ENCODE measurements at regions not wholly inside any gene's neighbourhood (a gene's known extent, or its start where the extent isn't known, plus 50 kb on each side); places are given as distances from the start of the nearest gene placed in this dataset.

DNA sequence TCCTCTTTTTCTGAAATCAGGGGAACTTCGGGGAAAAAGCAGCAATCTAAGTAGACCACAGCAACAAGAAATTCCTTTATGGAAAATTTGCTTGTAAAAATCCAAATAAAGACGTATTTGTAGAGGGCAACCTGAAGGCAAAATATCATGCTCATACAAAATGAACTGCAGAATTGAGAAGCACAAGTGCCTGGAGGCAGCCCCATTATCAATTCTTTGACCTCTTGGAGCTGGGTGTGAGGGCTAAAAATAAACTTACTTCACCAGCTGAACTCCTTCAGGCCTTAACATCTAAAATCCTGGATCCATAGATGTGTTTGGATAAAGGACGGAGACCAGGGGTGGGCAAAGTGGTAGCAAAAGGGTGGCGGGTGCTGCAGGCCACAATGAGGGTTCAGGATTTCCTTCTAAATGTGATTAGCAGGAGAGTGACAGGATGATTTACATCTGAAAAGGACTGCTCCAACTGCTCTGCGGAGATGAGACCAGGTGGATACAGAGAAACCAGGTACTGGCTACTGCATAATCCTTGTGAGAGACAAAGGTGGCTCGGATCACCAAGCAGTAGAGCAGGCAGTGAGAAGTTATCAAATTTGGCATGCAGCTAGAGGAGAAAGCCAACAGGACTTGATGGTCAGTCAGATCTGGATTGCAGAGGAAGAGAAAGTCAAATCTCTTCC is 81.7 kb upstream of the TJP1 start:
- no peak for DNase-seq (ENCODE audit: low read depth)
- TF ChIP-seq, protein P1, sequence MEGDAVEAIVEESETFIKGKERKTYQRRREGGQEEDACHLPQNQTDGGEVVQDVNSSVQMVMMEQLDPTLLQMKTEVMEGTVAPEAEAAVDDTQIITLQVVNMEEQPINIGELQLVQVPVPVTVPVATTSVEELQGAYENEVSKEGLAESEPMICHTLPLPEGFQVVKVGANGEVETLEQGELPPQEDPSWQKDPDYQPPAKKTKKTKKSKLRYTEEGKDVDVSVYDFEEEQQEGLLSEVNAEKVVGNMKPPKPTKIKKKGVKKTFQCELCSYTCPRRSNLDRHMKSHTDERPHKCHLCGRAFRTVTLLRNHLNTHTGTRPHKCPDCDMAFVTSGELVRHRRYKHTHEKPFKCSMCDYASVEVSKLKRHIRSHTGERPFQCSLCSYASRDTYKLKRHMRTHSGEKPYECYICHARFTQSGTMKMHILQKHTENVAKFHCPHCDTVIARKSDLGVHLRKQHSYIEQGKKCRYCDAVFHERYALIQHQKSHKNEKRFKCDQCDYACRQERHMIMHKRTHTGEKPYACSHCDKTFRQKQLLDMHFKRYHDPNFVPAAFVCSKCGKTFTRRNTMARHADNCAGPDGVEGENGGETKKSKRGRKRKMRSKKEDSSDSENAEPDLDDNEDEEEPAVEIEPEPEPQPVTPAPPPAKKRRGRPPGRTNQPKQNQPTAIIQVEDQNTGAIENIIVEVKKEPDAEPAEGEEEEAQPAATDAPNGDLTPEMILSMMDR (conservative IDR thresholded peaks at IDR 0.05; ENCODE audit: low read length), result no peak
- no peak overlapping the region for H3K4me3 ChIP-seq (ENCODE audit: low read length)

- TF ChIP-seq, protein P1 (conservative IDR thresholded peaks at IDR 0.05; ENCODE audit: low read length), result no peak
- no peak for DNase-seq (ENCODE audit: low read depth)
- H3K4me3 ChIP-seq (ENCODE audit: low read length), result no peak overlapping the region
These were observed 80.8 kb upstream of the TJP1 start for GRCh38 chr15:29903028-29903427.

DNA sequence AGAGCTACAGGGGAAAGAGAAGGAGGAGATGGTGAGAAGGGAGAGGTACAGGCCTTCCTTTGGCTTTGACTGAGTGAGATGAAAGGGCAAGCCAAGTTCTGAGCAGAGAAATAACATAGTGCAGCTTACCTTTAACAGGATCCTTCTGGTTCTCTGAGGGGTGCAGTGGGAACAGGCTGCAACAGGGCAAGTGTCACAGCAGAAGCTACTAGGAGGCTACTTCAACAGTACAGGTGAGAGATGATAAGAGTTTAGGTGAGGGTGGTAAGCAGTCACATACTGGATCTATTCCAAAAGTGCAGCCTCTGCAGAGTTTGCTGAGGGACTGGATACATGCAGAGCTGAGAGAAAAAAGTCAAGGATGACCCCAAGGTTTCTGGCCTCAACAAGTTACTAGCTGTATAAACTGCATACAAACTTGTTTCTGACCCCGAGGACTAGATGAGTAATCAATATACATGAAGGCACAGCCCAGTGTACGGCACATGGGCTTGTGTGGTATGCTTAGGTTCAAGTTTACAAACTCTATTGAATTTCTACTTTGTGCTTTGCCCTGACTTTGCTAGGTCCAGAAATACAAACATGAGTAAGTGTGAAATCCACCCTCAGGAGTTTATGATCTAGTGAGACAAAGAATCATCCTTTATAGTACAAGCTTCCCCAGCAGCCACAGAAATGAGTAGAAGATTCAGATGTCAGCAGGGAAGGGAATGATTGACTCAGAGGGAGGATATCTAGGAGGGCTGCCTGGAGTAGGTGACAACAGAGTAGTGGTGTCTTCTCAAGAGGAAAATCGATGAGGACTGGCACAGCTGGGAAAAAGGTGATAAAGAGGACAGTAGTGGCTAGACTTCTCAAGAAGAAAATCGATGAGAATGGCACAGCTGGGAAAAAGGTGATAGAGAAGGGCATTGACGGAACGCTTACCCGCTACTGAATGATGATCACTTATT is 78.2 kb upstream of the TJP1 start:
- TF ChIP-seq, protein P1 (conservative IDR thresholded peaks at IDR 0.05; ENCODE audit: low read length), result no peak
- no peak overlapping the region for H3K4me3 ChIP-seq (ENCODE audit: low read length)
- DNase-seq (ENCODE audit: low read depth), result no peak

DNA sequence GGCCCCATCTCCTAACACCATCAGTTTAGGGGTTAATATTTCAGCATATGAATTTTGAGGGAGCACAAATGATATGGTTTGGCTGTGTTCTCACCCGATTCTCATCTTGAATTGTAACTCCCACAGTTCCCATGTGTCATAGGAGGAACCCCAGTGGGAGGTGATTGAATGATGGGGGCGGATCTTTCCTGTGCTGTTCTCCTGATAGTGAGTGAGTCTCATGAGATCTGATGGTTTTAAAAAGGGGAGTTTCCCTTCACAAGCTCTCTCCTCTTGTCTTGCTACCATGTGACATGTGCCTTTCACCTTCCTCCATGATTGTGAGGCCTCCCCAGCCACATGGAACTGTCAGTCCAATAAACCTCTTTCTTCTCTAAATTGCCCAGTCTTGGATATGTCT is 73.8 kb upstream of the TJP1 start:
- no peak overlapping the region for H3K4me3 ChIP-seq (ENCODE audit: low read length)
- TF ChIP-seq, protein P1 (conservative IDR thresholded peaks at IDR 0.05; ENCODE audit: low read length), result no peak

DNA sequence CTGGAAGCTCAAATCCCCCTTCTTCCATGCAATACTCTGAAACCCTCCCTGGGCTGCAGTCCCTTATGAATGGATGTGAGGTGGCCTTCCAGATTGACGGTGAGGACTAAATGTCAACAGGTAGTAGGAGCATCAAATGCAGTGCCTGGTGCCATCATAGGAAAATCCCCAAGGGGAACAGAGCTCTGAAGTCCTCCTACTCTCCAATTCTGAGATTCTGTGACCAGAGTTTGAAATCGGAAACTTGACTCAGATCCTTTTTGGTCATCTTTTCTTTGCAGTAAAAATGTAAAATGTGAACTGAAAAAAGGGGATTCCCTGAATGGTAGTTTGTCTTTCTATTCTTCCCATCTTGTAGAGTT is 68.8 kb upstream of the TJP1 start:
- no peak for DNase-seq (ENCODE audit: low read depth)
- no peak overlapping the region for H3K4me3 ChIP-seq (ENCODE audit: low read length)
- TF ChIP-seq, protein P1 (conservative IDR thresholded peaks at IDR 0.05; ENCODE audit: low read length), result no peak

More for the DNA sequence above, 73.8 kb upstream of the TJP1 start:
- DNase-seq (ENCODE audit: low read depth), result no peak

GRCh38 chr15:29890336-29891095 is 68.2 kb upstream of the TJP1 start:
- H3K4me3 ChIP-seq (ENCODE audit: low read length), result no peak overlapping the region
- TF ChIP-seq, protein P1 (conservative IDR thresholded peaks at IDR 0.05; ENCODE audit: low read length), result no peak
- no peak for DNase-seq (ENCODE audit: low read depth)
